ENCODE measurements at regions not wholly inside any gene's neighbourhood (a gene's known extent, or its start where the extent isn't known, plus 50 kb on each side); places are given as distances from the start of the nearest gene placed in this dataset.

DNA sequence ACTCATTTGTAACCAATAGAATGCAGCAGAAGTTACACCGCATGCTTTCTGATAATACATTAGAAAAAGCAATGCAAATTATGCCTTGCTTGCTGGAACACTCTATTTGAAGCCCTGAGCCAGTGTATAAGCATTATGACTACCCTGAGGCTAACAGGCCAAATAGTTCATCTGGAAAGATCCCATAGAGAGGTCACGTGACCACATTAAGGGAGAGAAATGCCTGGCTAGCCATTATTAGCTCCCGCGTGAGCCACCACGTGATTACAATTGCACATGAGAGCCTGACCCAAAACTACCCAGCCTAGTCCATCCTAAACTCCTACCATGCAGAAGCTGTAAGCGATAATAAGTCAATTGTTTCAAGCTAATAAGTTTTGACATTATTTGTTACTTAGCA, 472.9 kb upstream of the GALNTL6 start:
- TF ChIP-seq, protein P1, sequence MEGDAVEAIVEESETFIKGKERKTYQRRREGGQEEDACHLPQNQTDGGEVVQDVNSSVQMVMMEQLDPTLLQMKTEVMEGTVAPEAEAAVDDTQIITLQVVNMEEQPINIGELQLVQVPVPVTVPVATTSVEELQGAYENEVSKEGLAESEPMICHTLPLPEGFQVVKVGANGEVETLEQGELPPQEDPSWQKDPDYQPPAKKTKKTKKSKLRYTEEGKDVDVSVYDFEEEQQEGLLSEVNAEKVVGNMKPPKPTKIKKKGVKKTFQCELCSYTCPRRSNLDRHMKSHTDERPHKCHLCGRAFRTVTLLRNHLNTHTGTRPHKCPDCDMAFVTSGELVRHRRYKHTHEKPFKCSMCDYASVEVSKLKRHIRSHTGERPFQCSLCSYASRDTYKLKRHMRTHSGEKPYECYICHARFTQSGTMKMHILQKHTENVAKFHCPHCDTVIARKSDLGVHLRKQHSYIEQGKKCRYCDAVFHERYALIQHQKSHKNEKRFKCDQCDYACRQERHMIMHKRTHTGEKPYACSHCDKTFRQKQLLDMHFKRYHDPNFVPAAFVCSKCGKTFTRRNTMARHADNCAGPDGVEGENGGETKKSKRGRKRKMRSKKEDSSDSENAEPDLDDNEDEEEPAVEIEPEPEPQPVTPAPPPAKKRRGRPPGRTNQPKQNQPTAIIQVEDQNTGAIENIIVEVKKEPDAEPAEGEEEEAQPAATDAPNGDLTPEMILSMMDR (IDR thresholded peaks at IDR 0.05; ENCODE audit: extremely low read depth in 1 of 2, insufficient read depth in 1 of 2, low read depth in 1 of 2, low read length in 2 of 2): no peak
- no peak for TF ChIP-seq MYC (IDR thresholded peaks at IDR 0.05; ENCODE audit: low read depth, low read length)
- TF ChIP-seq, protein P2, sequence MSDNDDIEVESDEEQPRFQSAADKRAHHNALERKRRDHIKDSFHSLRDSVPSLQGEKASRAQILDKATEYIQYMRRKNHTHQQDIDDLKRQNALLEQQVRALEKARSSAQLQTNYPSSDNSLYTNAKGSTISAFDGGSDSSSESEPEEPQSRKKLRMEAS (IDR thresholded peaks at IDR 0.05; ENCODE audit: insufficient read depth, insufficient read length): no peak
- no peak for TF ChIP-seq POLR2AphosphoS5 (IDR thresholded peaks at IDR 0.05; ENCODE audit: insufficient read depth, low read depth, low read length)
- no peak for TF ChIP-seq EZH2 (IDR thresholded peaks at IDR 0.05; ENCODE audit: borderline replicate concordance, low read depth, low read length, severe bottlenecking)
- no peak for TF ChIP-seq POLR2A (IDR thresholded peaks at IDR 0.05; ENCODE audit: low read depth, low read length)
